ENCODE measurements at regions not wholly inside any gene's neighbourhood (a gene's known extent, or its start where the extent isn't known, plus 50 kb on each side); places are given as distances from the start of the nearest gene placed in this dataset.

GRCh38 chr21:28654406-28654805 is 338.3 kb downstream of the LTN1 start:
- dilution Hi-C loops (cut with MboI; ENCODE audit: extremely low pct_ligation_motif_present, low sequenced_read_pairs) (no loop called here), intact Hi-C loops (cut with micrococcal nuclease) (no loop called here)
- ChIA-PET CTCF (no interaction called here), POLR2A (no interaction called here)
- Histone ChIP-seq H3K4me3 (replicated peaks in 1 of 3; ENCODE audit: insufficient read depth in 1 of 3, low read depth in 1 of 3, low read length in 3 of 3) (no peak overlapping the region), H3K27me3 (ENCODE audit: control insufficient read depth in 2 of 2, insufficient read depth in 2 of 2, low read length in 2 of 2) (no peaks in the 10 kb centered on the region), H3K9me3 (replicated peaks; ENCODE audit: control insufficient read depth, insufficient read depth, low read length) (no peaks in the 10 kb centered on the region), H3K4me1 (ENCODE audit: control insufficient read depth, extremely low read depth, insufficient read depth, low read length) (no peaks in the 10 kb centered on the region), H3K9me1 (replicated peaks; ENCODE audit: control insufficient read depth, extremely low read depth, insufficient read depth, low read length) (no peaks in the 10 kb centered on the region), H3K79me2 (ENCODE audit: control insufficient read depth, insufficient read depth, low read length) (no peaks in the 10 kb centered on the region), H3K9ac (replicated peaks; ENCODE audit: extremely low read depth, insufficient read depth, low read length) (no peak overlapping the region), H3K36me3 (ENCODE audit: control insufficient read depth in 2 of 2, extremely low read depth in 1 of 2, insufficient read depth in 2 of 2, low read length in 2 of 2) (no peaks in the 10 kb centered on the region), H4K20me1 (replicated peaks; ENCODE audit: control insufficient read depth, extremely low read depth, insufficient read depth, low read length) (no peaks in the 10 kb centered on the region), H3K27ac (ENCODE audit: insufficient read depth, low read depth, low read length) (no peak overlapping the region), H2AFZ (ENCODE audit: low read depth, low read length) (no peak overlapping the region), H3K4me2 (ENCODE audit: insufficient read depth, low read length) (no peak overlapping the region)
- DNase-seq (ENCODE audit: low read depth, low spot score) (no peak), FAIRE-seq (no peak)
- TF ChIP-seq POLR2AphosphoS5 (IDR thresholded peaks at IDR 0.05; ENCODE audit: insufficient read depth, low read depth, low read length) (no peak), MAX (IDR thresholded peaks at IDR 0.05; ENCODE audit: insufficient read depth, insufficient read length) (no peak), MYC (IDR thresholded peaks at IDR 0.05; ENCODE audit: low read depth, low read length) (no peak), CTCF (IDR thresholded peaks at IDR 0.05; ENCODE audit: extremely low read depth in 1 of 2, insufficient read depth in 1 of 2, low read depth in 1 of 2, low read length in 2 of 2) (no peak), GATA2 (IDR thresholded peaks at IDR 0.05; ENCODE audit: insufficient read depth, insufficient read length, low read depth, low read length) (no peak), POLR2A (IDR thresholded peaks at IDR 0.05; ENCODE audit: low read depth, low read length) (no peak), JUN (IDR thresholded peaks at IDR 0.05; ENCODE audit: borderline replicate concordance, insufficient read depth, insufficient read length, low read depth) (no peak), FOS (IDR thresholded peaks at IDR 0.05; ENCODE audit: borderline replicate concordance, insufficient read depth, low read length) (no peak), EZH2 (IDR thresholded peaks at IDR 0.05; ENCODE audit: borderline replicate concordance, low read depth, low read length, severe bottlenecking) (no peak)
- no TSS peak for BruUV-seq (replicated peaks)
